A549 (cell line): ENCODE measurements at regions not wholly inside any gene's neighbourhood (a gene's known extent, or its start where the extent isn't known, plus 50 kb on each side); places are given as distances from the start of the nearest gene placed in this dataset.

Experiments used
- ATAC-seq, 2 experiments: fragments of 200-7000 bp in 1 of 2; fragments of >200 bp in 1 of 2; cut with Nextera tagmentation in 1 of 2; cut with Tn5 transposase in 1 of 2; 3 replicates each; pipeline versions ENCODE4 v1.8.0 to v1.9.1; 2018 to 2020; ENCODE audit warnings: mild to moderate bottlenecking in 1 of 2, moderate library complexity in 1 of 2
- CTCF ChIA-PET: fragments of 300-600 bp; sonication (Branson Sonifier 250); formaldehyde crosslinking; extraction: SDS; loops from one replicate; lab custom pipeline; 2021; ENCODE audit warnings: antibody characterized with exemption, inconsistent platforms; lab: Yijun Ruan, JAX
- POLR2A ChIA-PET: fragments of 350-600 bp; formaldehyde crosslinking; extraction: SDS; loops from one replicate; lab custom pipeline; 2021; ENCODE audit warnings: antibody characterized with exemption, inconsistent platforms; lab: Yijun Ruan, JAX
- DNase-seq, 2 experiments: peaks; one replicate each; pipeline versions ENCODE4 v3.0.0 to v3.0.0-alpha.2; 2011 to 2016; ENCODE audit warnings: low read depth in 1 of 2, low spot score in 1 of 2
- FAIRE-seq: peaks from 2 replicates; lab custom pipeline; 2011; peaks lifted over from hg19 to GRCh38; lab: Jason Lieb, UNC
- H3K27ac ChIP-seq, 2 experiments: fragments of >200 bp; sonication (Bioruptor Twin); formaldehyde crosslinking; 3 replicates each; pipeline ENCODE4 v1.5.1; 2016 to 2017
- H3K4me1 ChIP-seq: fragments of >200 bp; sonication (Bioruptor Twin); formaldehyde crosslinking; 3 replicates; pipeline ENCODE4 v1.6.1; 2016
- H3K4me2 ChIP-seq: fragments of >200 bp; sonication (Bioruptor Twin); formaldehyde crosslinking; 3 replicates; pipeline ENCODE4 v1.6.1; 2016
- H3K4me3 ChIP-seq: fragments of >200 bp; sonication (Bioruptor Twin); formaldehyde crosslinking; 3 replicates; pipeline ENCODE4 v1.5.1; 2016
- H3K9me3 ChIP-seq: fragments of >200 bp; sonication (Bioruptor Twin); formaldehyde crosslinking; 3 replicates; pipeline ENCODE4 v1.6.1; 2016
- CBX8 ChIP-seq: fragments of 200-600 bp; sonication (generic); IDR thresholded peaks from 2 replicates; pipeline ENCODE4 v1.6.1; 2016
- CEBPB ChIP-seq, 2 experiments: fragments of >200 bp in 1 of 2; sonication (Bioruptor Twin) in 1 of 2; formaldehyde crosslinking in 1 of 2; IDR thresholded peaks; 2 replicates each; pipeline ENCODE4 v1.6.1; 2012 to 2016
- CHD2 ChIP-seq: fragments of 150-350 bp; IDR thresholded peaks from 2 replicates; pipeline ENCODE4 v1.6.1; 2014; ENCODE audit warnings: low read length; ENCODE audit not compliant: partially characterized antibody
- CHD4 ChIP-seq: fragments of 200-600 bp; sonication (generic); IDR thresholded peaks from 2 replicates; pipeline ENCODE4 v1.6.1; 2016; ENCODE audit warnings: antibody characterized with exemption, mild to moderate bottlenecking, borderline replicate concordance
- FOSL2 ChIP-seq, 2 experiments: fragments of 450-650 bp in 1 of 2; fragments of >200 bp in 1 of 2; sonication (Bioruptor Twin) in 1 of 2; formaldehyde crosslinking; IDR thresholded peaks; 2 replicates each; pipeline versions ENCODE4 v1.5.0 to v1.6.1; 2016 to 2020; ENCODE audit warnings: mild to moderate bottlenecking in 1 of 2, moderate library complexity in 1 of 2
- FOXS1 ChIP-seq: fragments of 250-450 bp; sonication (Bioruptor Pico); IDR thresholded peaks from 2 replicates; pipeline ENCODE4 v1.5.0; 2020; ENCODE audit warnings: mild to moderate bottlenecking, moderate library complexity
- GATA3 ChIP-seq: IDR thresholded peaks from 2 replicates; pipeline ENCODE4 v1.6.1; 2012; ENCODE audit warnings: borderline replicate concordance
- HOXB13 ChIP-seq: fragments of 250-450 bp; sonication (Bioruptor Pico); IDR thresholded peaks from 2 replicates; pipeline ENCODE4 v1.5.0; 2020; ENCODE audit warnings: low read depth, mild to moderate bottlenecking, moderate library complexity
- KDM1A ChIP-seq: fragments of 200-600 bp; sonication (generic); IDR thresholded peaks from 2 replicates; pipeline ENCODE4 v1.6.1; 2016; ENCODE audit warnings: low read depth, mild to moderate bottlenecking
- PHF8 ChIP-seq: fragments of 200-600 bp; sonication (generic); IDR thresholded peaks from 2 replicates; pipeline ENCODE4 v1.6.1; 2016; ENCODE audit warnings: low read depth, mild to moderate bottlenecking, antibody characterized with exemption, moderate library complexity, borderline replicate concordance
- POLR2A ChIP-seq: IDR thresholded peaks from 2 replicates; pipeline ENCODE4 v1.6.1; 2012; ENCODE audit warnings: mild to moderate bottlenecking, low read length
- POLR2AphosphoS2 ChIP-seq: conservative IDR thresholded peaks from 2 replicates; pipeline ENCODE4 v1.6.1; 2012; ENCODE audit warnings: low read length, improper control_type of control experiment, inconsistent platforms
- RARB ChIP-seq: fragments of 250-450 bp; sonication (Bioruptor Pico); IDR thresholded peaks from 2 replicates; pipeline ENCODE4 v1.8.0; 2021; ENCODE audit warnings: mild to moderate bottlenecking, moderate library complexity
- RNF2 ChIP-seq: fragments of 200-600 bp; sonication (generic); IDR thresholded peaks from 2 replicates; pipeline ENCODE4 v1.6.1; 2016; ENCODE audit warnings: low read depth, mild to moderate bottlenecking, antibody characterized with exemption, moderate library complexity, borderline replicate concordance
- ZC3H11A ChIP-seq: fragments of 450-650 bp; IDR thresholded peaks from 2 replicates; pipeline ENCODE4 v1.6.1; 2014; ENCODE audit warnings: antibody characterized with exemption, mild to moderate bottlenecking
- ZNF302 ChIP-seq: fragments of 250-450 bp; sonication (Bioruptor Pico); IDR thresholded peaks from 2 replicates; pipeline ENCODE4 v1.9.0; 2021; ENCODE audit warnings: inconsistent platforms, mild to moderate bottlenecking, moderate library complexity
- ZSCAN20 ChIP-seq: fragments of 250-450 bp; sonication (Bioruptor Pico); IDR thresholded peaks from 2 replicates; pipeline ENCODE4 v1.8.0; 2022; ENCODE audit warnings: mild to moderate bottlenecking, moderate library complexity
- WGBS: methylation state at CpG from one replicate; pipeline ENCODE4 v1.1.6; 2017; ENCODE audit errors: missing lambda C conversion rate; 5-methylcytosine and 5-hydroxymethylcytosine counted together
- TF ChIP-seq, protein P1 (sequence below): IDR thresholded peaks from 2 replicates; pipeline ENCODE4 v1.6.1; 2012
- TF ChIP-seq, protein P2 (sequence below): fragments of 200-600 bp; sonication (generic); IDR thresholded peaks from 2 replicates; pipeline ENCODE4 v1.6.1; 2016; ENCODE audit warnings: antibody characterized with exemption, mild to moderate bottlenecking, moderate library complexity
- TF ChIP-seq, protein P3 (sequence below): fragments of 150-350 bp; IDR thresholded peaks from 2 replicates; pipeline ENCODE4 v1.6.1; 2014; ENCODE audit warnings: low read depth, mild to moderate bottlenecking, low read length

DNA sequence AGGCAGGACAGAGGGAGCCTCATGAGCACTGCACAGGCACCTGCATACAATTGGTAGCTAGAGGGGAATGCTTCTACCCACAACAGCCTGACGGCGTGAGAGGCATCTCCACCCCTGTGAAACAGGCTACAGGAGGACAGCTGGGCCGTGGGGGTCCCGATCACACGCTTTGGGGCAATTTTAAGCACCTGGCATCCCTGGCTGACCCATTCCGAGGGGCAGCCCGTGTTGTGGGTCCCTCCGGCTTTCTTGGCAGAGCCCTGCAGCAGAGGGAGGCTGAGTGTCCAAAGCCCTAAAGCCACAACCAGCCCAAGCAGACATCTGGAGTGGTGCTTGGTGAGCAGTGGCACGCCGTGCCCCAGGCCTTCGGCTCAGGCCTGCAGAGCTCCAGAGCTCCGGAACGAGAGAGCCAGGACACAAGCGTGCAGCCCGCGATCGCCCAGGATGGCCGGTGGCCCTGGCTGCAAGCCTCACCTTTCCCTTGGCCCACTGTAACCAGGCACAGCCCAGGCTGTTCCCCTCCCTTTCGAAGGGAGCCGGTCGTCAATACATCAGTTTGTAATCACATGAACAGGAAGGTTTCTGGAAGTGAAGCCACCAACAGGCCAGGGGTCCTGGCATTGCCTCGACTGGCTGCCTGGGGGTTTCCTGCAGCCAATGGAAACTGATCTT lies 81.4 kb downstream of the DLL1 start:
- WGBS: 51% methylated on average over 5 of the region's 22 CpGs
- H3K4me3 ChIP-seq: no peak overlapping the region
- no peaks in the 10 kb centered on the region for H3K4me1 ChIP-seq
- CTCF ChIA-PET: no interaction called here
- ATAC-seq (no peak), FAIRE-seq (no peak), DNase-seq (no peak)
- H3K4me2 ChIP-seq: no peak overlapping the region
- POLR2A ChIA-PET: no interaction called here
- no peaks in the 10 kb centered on the region for H3K9me3 ChIP-seq
- TF ChIP-seq CHD4 (no peak), HOXB13 (CRISPR knock-in tag) (no peak), PHF8 (no peak), FOSL2 (IDR thresholded peaks at IDR 0.05) (no peak), FOSL2 (CRISPR knock-in tag; IDR thresholded peaks at IDR 0.05) (no peak), RNF2 (no peak)
- H3K27ac ChIP-seq: no peak overlapping the region

DNA sequence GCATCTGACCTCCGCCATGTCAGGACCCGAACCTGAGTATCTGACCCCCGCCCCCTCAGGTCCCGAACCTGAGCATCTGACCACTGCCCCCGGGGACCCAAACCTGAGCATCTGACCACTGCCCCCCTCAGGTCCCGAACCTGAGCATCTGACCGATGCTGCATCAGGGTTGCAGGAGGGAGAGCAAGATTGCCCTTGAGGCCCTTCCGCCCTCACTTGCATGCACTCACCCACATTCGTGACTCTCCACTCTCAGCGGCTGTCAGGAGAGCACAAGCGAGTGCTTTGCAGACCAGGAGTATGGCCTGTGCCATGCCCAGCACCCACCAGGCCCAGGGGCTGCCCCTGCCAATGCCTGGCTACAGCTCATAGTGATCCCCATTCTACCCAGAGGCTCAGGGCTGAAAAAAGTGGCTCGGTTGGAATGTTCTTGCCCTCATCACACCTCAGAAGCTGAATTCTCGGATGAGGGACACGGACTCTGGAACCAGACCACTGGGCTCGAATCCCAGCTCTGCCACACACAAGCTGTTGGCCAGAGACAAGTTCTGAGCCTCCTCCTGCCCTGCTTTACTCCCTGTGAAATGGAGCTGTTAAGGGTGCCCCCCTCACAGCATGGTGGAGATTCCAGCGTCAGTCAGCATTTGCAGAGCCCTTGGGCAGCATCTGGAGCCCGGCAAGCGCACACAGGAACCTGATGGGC lies 82.1 kb downstream of the DLL1 start:
- no peaks in the 10 kb centered on the region for H3K4me1 ChIP-seq
- no peak overlapping the region for H3K4me2 ChIP-seq
- DNase-seq (no peak), FAIRE-seq (no peak), ATAC-seq (no peak)
- 32% methylated on average over 7 of the region's 18 CpGs for WGBS
- no peak for TF ChIP-seq FOXS1 (CRISPR knock-in tag)
- TF ChIP-seq POLR2AphosphoS2: no peak
- no peak overlapping the region for H3K27ac ChIP-seq
- ChIA-PET POLR2A (no interaction called here), CTCF (no interaction called here)
- no peak overlapping the region for H3K4me3 ChIP-seq
- H3K9me3 ChIP-seq: no peaks in the 10 kb centered on the region

DNA sequence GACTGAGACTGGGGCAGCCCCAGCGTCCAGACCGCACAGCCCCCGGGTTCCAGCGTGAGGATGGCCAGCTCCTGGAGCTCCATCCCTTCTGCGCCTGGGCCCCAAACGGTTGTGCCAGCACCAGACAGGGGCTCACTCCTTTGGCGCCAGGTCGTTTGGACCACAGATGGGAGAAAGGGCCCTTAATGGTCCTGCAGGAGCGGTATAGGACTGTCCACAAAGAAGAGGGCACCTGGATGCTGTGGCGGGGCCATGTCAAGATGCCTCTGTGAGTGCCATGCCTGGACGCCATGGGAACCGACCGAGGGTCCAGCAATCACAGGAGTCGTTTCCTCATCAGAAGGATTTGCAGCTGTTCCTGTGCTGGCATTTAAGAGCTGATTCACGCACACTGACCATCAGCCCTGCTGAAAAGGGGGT lies 82.7 kb downstream of the DLL1 start:
- TF ChIP-seq ZSCAN20 (CRISPR knock-in tag): no peak
- TF ChIP-seq KDM1A: no peak
- TF ChIP-seq, protein P1, sequence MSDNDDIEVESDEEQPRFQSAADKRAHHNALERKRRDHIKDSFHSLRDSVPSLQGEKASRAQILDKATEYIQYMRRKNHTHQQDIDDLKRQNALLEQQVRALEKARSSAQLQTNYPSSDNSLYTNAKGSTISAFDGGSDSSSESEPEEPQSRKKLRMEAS: no peak
- no peak for TF ChIP-seq CHD2
- TF ChIP-seq ZC3H11A: no peak
- TF ChIP-seq, protein P2, sequence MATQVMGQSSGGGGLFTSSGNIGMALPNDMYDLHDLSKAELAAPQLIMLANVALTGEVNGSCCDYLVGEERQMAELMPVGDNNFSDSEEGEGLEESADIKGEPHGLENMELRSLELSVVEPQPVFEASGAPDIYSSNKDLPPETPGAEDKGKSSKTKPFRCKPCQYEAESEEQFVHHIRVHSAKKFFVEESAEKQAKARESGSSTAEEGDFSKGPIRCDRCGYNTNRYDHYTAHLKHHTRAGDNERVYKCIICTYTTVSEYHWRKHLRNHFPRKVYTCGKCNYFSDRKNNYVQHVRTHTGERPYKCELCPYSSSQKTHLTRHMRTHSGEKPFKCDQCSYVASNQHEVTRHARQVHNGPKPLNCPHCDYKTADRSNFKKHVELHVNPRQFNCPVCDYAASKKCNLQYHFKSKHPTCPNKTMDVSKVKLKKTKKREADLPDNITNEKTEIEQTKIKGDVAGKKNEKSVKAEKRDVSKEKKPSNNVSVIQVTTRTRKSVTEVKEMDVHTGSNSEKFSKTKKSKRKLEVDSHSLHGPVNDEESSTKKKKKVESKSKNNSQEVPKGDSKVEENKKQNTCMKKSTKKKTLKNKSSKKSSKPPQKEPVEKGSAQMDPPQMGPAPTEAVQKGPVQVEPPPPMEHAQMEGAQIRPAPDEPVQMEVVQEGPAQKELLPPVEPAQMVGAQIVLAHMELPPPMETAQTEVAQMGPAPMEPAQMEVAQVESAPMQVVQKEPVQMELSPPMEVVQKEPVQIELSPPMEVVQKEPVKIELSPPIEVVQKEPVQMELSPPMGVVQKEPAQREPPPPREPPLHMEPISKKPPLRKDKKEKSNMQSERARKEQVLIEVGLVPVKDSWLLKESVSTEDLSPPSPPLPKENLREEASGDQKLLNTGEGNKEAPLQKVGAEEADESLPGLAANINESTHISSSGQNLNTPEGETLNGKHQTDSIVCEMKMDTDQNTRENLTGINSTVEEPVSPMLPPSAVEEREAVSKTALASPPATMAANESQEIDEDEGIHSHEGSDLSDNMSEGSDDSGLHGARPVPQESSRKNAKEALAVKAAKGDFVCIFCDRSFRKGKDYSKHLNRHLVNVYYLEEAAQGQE: no peak
- no peak for TF ChIP-seq GATA3
- TF ChIP-seq RARB (CRISPR knock-in tag): no peak
- TF ChIP-seq, protein P3, sequence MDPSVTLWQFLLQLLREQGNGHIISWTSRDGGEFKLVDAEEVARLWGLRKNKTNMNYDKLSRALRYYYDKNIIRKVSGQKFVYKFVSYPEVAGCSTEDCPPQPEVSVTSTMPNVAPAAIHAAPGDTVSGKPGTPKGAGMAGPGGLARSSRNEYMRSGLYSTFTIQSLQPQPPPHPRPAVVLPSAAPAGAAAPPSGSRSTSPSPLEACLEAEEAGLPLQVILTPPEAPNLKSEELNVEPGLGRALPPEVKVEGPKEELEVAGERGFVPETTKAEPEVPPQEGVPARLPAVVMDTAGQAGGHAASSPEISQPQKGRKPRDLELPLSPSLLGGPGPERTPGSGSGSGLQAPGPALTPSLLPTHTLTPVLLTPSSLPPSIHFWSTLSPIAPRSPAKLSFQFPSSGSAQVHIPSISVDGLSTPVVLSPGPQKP: no peak
- TF ChIP-seq CEBPB (IDR thresholded peaks at IDR 0.05): no peak
- TF ChIP-seq POLR2A: no peak
- no peak for TF ChIP-seq CBX8
- no peak for TF ChIP-seq CHD4
- TF ChIP-seq ZNF302 (CRISPR knock-in tag): no peak
- FAIRE-seq (no peak), DNase-seq (no peak), ATAC-seq (no peak)
- 50% methylated on average over 2 of the region's 15 CpGs for WGBS
- no peak overlapping the region for H3K4me3 ChIP-seq
- no peak overlapping the region for H3K27ac ChIP-seq
- no peaks in the 10 kb centered on the region for H3K9me3 ChIP-seq
- H3K4me2 ChIP-seq: no peak overlapping the region
- H3K4me1 ChIP-seq: no peaks in the 10 kb centered on the region
- ChIA-PET POLR2A (no interaction called here), CTCF (no interaction called here)
